ENCODE measurements at regions not wholly inside any gene's neighbourhood (a gene's known extent, or its start where the extent isn't known, plus 50 kb on each side); places are given as distances from the start of the nearest gene placed in this dataset.
"Not testable (repeated sequence)": the region's sequence is repeated elsewhere in the genome, so short reads cannot be mapped to it uniquely, and the experiment has no call there.

- TF ChIP-seq POLR2A, CTCF (IDR thresholded peaks at IDR 0.05): not testable (repeated sequence)
Measured at GRCh38 chr6:931919-932318, 239.0 kb upstream of the EXOC2 start.

All from testis (tissue), 2 donors.